GM19438 (cell line): ENCODE measurements at regions not wholly inside any gene's neighbourhood (a gene's known extent, or its start where the extent isn't known, plus 50 kb on each side); places are given as distances from the start of the nearest gene placed in this dataset.
"Not testable (repeated sequence)": the region's sequence is repeated elsewhere in the genome, so short reads cannot be mapped to it uniquely, and the experiment has no call there.

Experiments used
- ATAC-seq: cut with Tn5 transposase; IDR thresholded peaks from one replicate; pipeline ENCODE4 v1.9.1; 2021; ENCODE audit warnings: low read depth; ENCODE audit not compliant: unreplicated experiment

DNA sequence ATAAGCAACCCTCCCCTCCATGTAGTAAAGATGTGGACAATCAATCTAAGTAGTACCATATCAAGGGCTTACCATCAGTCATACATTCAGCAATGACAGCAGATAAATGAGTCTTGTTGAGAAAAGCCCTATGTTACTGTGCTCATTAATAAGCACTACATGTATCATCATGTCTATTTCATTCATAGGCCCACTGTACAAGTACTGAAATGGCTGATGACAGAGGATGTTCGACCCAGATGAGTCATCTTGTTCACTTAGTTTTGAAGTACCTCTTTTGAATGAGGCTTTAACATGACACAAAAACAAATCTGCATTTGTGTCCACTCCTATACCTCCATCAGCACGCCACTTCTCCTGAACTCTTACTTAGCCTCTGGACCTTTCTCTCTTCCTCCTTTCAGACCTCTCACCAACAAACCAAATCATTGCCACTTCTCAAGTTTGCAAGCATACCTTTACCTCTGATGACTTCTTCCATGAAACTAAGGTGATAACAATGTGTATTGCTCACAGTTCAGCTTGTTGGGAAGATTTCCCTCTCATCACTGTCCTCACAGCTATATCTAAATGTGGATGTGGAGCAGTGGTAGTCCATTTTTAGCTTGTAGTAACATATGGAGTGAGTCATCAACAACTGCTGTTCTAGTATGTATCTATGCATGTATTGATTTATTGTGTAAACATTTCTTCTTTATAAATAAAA is 921.0 kb upstream of the SLC39A10 start:
- ATAC-seq: no peak

DNA sequence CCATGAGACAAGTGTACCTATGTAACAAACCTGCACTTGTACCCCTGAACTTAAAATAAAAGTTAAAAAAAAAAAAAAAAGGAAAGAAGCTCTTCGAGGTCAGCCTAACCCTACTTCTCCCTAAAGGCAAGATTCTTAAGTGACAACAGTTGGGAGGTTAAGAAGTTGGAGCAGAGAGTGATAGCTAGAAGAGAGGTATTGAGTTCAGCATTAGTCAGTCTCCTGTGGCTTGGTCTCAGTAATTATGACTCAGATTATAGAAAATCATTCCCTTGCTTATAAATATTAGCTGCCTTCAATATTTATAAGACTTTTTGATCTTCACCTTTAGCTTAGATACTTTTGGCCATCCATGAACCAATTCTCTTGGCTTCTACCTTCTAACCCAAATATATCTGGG is 926.8 kb upstream of the SLC39A10 start:
- no peak for ATAC-seq

DNA sequence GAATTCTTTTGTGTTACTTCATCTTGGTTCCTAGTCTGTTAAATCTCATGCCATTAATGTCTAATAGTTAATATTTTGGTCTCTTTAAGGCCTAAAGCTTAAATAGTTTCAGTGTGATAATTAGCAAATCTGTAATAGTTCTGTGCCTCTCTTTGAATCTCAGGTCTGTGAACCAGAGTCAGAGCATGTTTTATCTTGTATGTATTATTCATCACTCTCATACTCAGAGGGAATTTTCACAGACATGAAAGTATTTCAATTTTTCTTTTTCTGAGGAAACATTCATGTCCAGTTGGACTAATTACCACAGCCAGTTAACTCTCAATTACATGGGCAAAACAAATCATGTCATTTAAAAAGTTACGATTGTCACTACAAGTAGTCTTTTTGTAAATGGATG is 931.9 kb upstream of the SLC39A10 start:
- no peak for ATAC-seq

DNA sequence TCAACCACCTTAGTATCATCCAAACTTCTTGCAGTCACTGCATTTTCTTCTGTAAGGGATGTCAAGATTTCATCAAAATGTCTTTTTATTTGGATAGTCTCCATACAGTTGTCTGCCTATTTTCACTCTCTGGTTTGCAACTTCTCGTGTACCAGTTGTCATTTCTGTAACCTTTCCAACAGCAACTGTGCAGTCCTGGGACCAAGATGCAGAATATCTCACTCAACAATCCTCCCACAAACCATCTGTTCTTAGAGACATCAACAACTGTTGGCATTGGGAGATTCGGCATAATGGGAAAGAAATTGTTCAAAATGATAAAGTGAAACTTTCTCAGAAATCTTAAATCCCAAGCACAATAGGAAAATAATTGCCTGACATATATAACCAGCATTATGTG is 933.6 kb upstream of the SLC39A10 start:
- ATAC-seq: no peak

DNA sequence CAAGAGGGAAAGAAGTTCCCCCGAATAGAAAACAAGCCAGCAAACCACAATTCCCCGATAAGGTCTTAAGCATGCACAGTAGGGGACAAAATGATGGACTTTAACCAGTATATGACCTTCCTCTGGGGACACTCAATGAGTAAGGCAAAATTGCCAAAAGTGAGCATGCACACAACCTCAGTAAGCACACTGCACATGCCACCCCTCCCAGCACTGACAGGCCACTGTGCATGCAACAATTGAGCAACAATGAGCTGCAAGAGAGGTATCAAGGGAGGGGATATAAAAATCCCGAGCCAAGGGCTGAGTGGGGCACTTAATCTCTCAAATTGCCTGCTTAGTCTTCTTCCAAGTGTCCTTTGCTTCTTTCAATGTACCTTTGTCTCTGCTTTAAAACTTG is 935.8 kb upstream of the SLC39A10 start:
- no peak for ATAC-seq

DNA sequence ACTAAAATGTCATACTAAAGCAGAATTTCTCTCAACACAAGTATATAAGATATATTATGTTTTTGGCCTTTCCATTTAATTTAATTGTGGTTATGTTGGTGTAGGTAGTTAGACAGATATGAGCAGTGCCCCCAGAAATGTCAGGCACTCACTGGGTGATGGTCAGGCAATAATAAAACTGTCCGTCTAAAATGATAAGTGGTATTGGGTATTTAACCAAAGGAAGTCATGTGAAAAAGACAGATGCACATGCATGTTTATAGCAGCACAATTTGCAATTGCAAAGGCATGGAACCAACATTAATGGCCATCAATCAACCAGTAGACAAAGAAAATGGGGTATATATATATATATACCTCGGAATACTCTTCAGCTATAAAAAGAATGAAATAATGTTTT is 936.6 kb upstream of the SLC39A10 start:
- no peak for ATAC-seq

DNA sequence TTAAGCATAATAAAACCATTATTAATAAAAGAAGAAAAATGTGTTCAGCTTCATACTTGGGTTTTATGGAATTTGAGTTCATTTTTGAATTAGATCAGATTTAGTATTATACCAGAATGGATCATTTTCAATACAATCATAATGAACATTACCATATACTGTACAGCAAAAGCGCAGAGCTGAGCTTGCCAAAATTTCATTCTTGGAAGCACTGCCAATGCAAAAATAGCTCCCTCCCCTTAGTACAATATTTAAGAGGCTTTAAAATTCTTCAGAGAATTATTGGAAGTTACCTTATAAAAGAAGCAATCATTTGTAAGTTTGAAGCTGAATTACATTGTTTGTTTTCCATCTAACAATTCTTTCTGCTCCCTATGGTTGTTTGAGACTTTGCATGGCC is 938.1 kb upstream of the SLC39A10 start:
- ATAC-seq: no peak

DNA sequence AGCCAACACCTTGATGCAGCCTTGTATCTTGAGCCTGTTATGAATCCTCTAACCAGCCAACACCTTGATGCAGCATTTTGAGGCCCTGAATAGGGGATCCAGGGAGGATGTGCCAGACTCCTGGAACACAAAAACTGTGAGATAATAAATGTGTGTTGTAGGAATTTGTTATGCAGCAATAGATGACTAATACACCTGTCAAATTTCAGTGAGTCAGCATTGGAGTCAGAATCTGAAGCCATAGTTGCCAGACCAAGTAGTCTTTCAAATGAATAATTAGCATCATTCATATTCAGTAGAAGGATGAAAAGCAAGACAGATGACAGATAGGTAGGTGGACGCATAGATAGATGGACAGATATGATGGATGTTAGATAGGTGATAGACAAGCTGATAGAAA is 942.5 kb upstream of the SLC39A10 start:
- ATAC-seq: no peak

DNA sequence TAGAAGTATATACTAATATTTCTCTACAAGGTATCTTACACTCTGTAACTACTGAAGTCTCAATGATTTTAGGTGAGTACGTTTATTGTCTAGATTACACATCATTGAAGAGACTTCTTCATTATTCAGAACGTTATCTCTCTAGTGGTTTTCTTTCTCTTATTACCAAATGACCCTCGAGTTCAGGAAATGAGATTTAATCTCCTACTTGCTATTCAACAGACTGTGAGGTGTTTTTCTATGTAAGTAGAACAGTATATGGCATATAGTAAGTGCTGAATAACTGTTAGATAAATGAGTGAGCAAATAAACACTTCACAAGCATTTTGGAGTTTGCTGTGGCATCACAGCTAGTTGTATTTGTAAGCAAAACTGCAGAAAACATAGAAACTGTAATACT is 947.2 kb upstream of the SLC39A10 start:
- ATAC-seq: no peak

DNA sequence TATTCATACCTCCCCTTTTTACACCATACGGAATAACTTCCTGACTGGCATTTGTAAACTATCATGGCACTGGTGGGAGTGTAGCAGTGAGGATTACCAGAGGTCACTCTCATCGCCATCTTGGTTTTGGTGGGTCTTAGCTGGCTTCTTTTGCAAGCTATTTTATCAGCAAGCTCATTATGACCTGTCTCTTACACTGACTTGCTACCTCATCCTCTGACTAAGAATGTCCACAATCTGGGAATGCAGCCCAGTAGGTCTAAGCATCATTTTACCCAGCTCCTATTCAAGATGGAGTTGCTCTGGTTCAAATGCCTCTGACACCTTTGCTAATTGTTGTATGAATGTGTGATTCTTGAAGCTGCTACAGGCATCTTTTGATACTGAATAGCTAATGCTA is 950.8 kb upstream of the SLC39A10 start:
- ATAC-seq: no peak

DNA sequence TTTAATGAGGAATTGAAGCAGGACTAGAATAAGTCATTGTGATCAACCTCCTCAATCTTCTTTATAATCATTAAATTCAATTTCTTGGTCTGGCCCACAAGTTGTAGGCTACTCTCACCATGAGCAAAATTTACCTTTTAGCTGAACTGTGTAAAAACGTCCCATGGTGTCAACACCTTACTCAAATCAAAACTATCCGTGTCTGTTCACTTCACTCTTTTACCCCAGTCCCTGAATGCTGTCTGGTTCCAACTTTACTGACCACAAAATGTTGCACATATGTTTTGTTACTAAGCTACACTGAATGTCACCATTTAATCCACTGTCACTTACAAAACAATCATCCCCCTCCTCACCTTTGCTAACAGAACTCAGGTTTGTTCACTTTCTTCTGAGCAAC is 951.6 kb upstream of the SLC39A10 start:
- ATAC-seq: no peak

DNA sequence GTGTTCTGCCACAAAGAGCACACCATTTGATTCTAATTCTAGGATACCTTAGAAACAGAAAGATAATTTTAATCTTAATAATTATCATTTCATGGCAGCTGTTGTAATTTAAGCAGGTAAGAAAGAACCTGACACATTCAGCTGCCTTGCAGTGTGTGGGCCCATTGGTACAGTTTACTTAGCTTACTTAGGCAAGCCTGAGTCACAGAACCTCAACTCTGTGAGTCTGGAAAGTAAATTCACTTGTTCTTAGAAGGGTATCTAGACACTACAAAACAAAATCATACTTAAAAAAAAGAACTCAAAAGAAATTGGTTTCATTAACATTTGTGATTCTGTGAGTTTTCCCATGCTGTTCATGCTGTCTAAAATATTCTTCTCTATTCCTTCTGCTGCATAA is 956.3 kb upstream of the SLC39A10 start:
- ATAC-seq: no peak

DNA sequence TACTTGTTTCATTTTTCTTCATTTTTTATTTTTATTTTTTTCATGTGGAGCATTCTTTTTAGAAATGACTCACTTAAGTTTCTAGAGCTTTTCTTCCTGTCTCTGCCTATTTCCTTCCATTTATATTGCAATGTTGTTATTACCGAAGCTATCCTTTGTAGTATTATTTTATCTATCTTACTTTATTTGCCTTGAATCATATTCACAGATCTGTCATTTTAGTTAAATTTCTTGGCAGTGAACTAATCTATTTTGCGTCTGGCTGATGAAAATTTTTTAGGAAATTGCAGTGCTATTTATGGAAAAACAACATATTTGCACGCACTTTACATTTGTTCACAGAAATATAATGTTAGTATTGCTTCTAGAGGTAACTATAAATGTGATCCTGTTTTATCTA is 956.9 kb upstream of the SLC39A10 start:
- no peak for ATAC-seq

DNA sequence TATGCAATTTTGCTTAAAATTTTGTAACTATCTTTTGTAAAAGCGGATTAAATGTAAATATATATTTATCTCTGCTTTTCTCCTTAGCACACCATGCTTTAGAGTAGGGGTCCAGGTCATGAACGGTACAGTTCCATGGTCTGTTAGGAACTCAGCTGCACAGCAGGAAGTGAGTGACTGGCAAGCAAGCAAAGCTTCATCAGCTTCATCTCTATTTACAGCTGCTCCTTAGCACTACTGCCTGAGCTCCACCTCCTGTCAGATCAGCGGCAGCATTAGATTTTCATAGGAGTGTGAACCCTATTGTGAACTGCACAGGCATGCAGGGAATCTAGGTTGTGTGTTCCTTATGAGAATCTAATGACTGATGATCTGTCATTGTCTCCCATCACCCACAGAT is 959.0 kb upstream of the SLC39A10 start:
- no peak for ATAC-seq

DNA sequence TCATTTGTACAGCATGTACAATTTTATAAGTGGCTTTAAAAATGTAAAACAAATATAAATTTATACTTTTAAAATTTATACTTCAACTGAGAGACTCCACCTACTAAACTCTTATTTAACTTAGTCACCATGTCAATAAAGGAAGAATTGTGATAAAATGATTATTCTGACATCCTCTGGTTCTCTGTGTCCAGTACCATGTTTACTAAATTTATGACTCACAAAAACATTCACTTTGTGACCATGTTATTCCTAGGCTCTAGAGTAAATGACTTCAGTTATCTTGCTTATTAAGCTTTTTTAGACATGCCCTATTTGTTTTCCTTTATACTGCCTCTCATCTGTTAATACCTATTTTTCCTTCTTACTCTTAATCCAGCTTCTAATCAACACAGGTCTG is 959.6 kb upstream of the SLC39A10 start:
- no peak for ATAC-seq

DNA sequence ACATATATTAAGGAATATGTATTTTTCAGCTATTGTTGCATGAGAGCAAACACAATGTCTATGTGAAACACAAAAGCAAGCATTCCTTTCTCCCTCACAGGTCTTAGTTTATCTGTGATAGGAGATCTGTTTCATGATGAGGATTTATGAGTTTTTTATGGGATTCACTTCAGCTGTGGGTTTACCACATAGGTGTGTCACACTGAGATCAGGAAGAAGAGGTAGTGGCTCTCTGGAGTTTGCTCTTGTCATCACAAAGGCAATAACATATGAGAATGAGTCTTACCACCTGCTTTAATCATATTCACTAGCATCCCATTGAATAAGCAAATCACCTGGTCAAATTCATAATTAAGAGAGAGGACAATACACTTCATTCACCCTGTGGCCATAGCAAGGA is 960.3 kb upstream of the SLC39A10 start:
- ATAC-seq: no peak

DNA sequence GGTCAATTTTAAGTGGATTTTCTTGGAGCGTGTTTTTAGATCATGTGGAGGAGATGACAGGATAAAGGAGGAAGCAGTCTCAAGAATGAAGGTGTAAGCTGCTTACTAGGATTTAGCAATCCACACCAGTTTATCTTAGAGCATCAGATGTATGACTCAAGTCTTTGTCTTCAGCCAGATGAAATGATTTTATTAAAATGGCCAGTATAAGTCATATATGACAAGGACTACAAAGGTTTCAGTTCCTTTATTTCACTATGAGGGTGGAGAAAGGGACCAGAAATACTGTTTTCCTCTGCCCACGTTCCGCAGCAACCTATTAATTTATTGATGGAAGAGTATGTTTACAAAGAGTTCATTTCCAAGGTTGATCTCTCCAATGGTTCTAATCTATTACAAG is 970.5 kb upstream of the SLC39A10 start:
- ATAC-seq: no peak

DNA sequence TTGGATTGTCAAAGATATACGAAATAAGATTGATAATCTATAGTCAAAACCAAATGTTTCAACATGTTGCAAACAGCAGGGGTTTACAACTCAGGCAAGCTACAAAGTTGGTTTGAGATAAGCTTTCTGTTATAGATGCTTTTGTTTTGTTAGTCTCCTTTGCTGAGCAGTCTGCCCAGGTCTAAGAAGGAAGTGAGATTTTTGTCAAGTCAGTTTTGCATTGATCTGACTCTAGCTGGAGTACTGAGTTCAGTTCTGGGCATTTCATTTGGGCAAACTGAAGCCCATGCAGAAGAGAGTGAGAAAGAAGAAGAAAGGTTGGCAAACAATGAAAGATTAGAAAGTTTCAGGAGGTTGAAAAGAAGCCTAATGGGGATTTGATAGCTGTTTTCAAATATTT is 983.0 kb upstream of the SLC39A10 start:
- no peak for ATAC-seq

DNA sequence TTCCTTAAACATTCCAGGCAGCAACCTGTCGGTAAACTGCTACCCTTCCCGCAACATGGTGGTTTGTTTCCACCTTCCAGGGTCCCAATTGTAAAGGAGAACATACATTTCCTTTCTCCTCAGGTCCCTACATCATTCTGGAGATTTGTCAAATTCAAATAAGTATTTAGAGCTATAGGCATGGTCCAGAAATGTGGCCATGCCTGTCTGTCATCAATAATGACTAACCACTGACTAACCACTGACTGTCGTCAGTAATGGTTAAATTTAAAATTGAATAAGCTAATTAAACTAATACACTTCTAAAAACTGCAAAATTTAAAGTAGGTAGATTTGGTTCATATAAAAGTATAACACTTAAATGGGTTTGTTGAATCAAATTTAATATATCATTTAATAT is 984.0 kb upstream of the SLC39A10 start:
- no peak for ATAC-seq

DNA sequence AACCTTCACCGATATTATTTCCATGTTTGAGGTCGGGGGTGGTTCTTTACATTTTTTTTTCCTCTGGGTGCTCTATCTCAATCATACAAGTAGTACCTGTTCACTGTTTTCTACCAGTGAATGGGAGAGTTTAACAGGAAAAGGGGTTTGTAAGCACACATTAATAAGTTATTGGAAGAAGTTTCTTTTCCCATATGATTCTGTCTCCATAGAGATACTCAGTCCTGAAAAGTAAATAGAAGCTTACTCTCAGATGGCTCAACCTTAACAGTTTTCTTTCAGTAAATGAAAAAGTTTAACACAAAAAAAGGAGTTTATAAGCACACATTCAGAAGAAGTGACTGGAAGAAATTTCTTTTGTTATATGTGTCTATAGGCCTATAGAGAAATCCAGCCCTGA is 995.6 kb upstream of the SLC39A10 start:
- ATAC-seq: no peak

DNA sequence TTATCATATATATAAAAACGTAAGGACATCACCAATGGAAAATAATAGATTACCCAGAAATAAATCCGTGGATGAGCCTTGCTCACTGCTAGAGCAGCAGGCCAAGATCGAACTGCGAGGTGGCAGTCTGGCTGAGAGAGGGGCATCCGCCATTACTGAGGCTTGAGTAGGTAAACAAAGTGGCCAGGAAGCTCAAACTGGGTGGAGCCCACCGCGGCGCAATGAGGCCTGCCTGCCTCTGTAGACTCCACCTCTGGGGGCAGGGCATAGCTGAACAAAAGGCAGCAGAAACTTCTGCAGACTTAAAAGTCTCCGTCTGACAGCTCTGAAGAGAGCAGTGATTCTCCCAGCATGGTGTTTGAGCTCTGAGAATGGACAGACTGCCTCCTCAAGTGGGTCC is 1018.0 kb upstream of the SLC39A10 start:
- not testable (repeated sequence) for ATAC-seq

DNA sequence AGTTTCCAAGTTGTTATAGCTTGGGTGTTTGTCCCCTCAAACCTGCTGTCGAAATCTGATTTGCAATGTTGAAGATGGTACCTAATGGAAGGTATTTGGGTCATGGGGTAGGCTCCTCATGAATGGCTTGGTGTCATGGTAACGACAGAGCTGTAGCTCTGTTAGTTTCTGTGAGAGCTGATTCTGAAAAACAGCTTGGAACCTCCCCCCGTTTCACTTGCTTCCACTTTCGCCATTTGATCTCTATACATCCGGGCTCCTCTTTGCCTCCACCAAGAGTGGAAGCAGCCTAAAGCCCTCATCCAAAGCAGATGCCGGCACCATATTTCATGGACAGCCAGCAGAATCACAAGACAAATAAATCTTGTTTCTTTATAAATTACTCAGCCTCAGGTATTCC is 1035.1 kb upstream of the SLC39A10 start:
- ATAC-seq: no peak

DNA sequence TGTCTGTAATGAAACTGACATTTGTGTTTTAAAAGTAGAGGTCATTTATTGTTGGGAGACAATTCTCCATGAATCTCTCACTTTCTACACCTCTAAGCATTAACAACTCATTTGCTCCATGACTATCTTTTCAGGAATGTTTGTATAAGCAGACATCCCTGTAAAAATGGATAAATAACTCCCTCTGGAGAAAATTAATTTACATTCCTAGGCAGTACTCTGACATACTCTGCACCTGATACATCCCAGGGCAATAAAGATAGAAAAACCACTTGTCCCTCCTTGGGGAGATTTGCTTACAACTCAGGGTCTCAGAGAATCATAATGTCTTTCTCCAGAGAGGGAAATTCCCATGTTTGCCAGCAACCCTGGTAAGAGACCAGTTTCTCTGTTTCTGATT is 1037.7 kb upstream of the SLC39A10 start:
- no peak for ATAC-seq
